Endothelial cell of umbilical vein (primary cell): ENCODE measurements at regions not wholly inside any gene's neighbourhood (a gene's known extent, or its start where the extent isn't known, plus 50 kb on each side); places are given as distances from the start of the nearest gene placed in this dataset.

Source experiments
- BruUV-seq: library from RNA; stranded (reverse); fragments of 400-500 nt; replicated peaks from 2 replicates; lab custom pipeline; 2021; lab: Mats Ljungman, UMichigan
- CTCF ChIA-PET: fragments of 300-600, 350-600 bp; sonication (Branson Sonifier 250); formaldehyde crosslinking; loops from one replicate; lab custom pipeline; 2021; ENCODE audit warnings: antibody characterized with exemption, inconsistent platforms; lab: Charles Lee
- POLR2A ChIA-PET: fragments of 300-600, 350-600 bp; sonication (Branson Sonifier 250); formaldehyde crosslinking; loops from one replicate; lab custom pipeline; 2021; ENCODE audit warnings: antibody characterized with exemption, inconsistent platforms; lab: Charles Lee
- DNase-seq: peaks from one replicate; pipeline ENCODE4 v3.0.0-alpha.2; 2011; ENCODE audit warnings: low read depth, low spot score
- FAIRE-seq: peaks from 2 replicates; lab custom pipeline; 2011; peaks lifted over from hg19 to GRCh38; lab: Jason Lieb, UNC
- H2AFZ ChIP-seq: 2 replicates; pipeline ENCODE4 v1.6.0; 2012; ENCODE audit warnings: low read depth, low read length, control low read depth, inconsistent platforms
- H3K27ac ChIP-seq: 2 replicates; pipeline ENCODE4 v1.5.1; 2011; ENCODE audit warnings: low read depth, mild to moderate bottlenecking, control low read depth, low read length, moderate library complexity; ENCODE audit not compliant: insufficient read depth
- H3K27me3 ChIP-seq, 2 experiments: 2 replicates each; pipeline versions ENCODE4 v1.6.0 to v1.6.1; 2011; ENCODE audit warnings: low read length in 2 of 2, mixed read lengths in 1 of 2; ENCODE audit not compliant: control insufficient read depth in 2 of 2, insufficient read depth in 2 of 2
- H3K36me3 ChIP-seq, 2 experiments: 2 replicates in 1 of 2; 3 replicates in 1 of 2; pipeline ENCODE4 v1.5.1; 2011; ENCODE audit warnings: low read length in 2 of 2, mild to moderate bottlenecking in 1 of 2, moderate library complexity in 1 of 2; ENCODE audit not compliant: control insufficient read depth in 2 of 2, insufficient read depth in 2 of 2; ENCODE audit errors: extremely low read depth in 1 of 2
- H3K4me1 ChIP-seq: 3 replicates; pipeline ENCODE4 v1.5.1; 2011; ENCODE audit warnings: mild to moderate bottlenecking, low read length; ENCODE audit not compliant: control insufficient read depth, insufficient read depth; ENCODE audit errors: extremely low read depth
- H3K4me2 ChIP-seq: 2 replicates; pipeline ENCODE4 v1.6.1; 2011; ENCODE audit warnings: low read length, control low read depth, mixed read lengths; ENCODE audit not compliant: insufficient read depth
- H3K4me3 ChIP-seq, 3 experiments: fragments of 200-600 bp in 1 of 3; sonication (generic), shearing (Covaris generic) in 1 of 3; replicated peaks in 1 of 3; 2 replicates each; pipeline ENCODE4 v1.5.1; 2011 to 2016; ENCODE audit warnings: control low read depth in 3 of 3, low read length in 3 of 3, mild to moderate bottlenecking in 2 of 3, inconsistent platforms in 1 of 3, low read depth in 1 of 3, moderate library complexity in 1 of 3; ENCODE audit not compliant: insufficient read depth in 1 of 3
- H3K79me2 ChIP-seq: 2 replicates; pipeline ENCODE4 v1.6.0; 2012; ENCODE audit warnings: low read length, inconsistent platforms; ENCODE audit not compliant: control insufficient read depth, insufficient read depth
- H3K9ac ChIP-seq: replicated peaks from 2 replicates; pipeline ENCODE3; 2011; ENCODE audit warnings: low read length, control low read depth; ENCODE audit not compliant: insufficient read depth; ENCODE audit errors: extremely low read depth
- H3K9me1 ChIP-seq: replicated peaks from 3 replicates; pipeline ENCODE4 v1.6.0; 2011; ENCODE audit warnings: mild to moderate bottlenecking, low read length; ENCODE audit not compliant: control insufficient read depth, insufficient read depth; ENCODE audit errors: extremely low read depth
- H3K9me3 ChIP-seq: replicated peaks from 2 replicates; pipeline ENCODE4 v1.5.1; 2012; ENCODE audit warnings: low read length, inconsistent platforms; ENCODE audit not compliant: control insufficient read depth, insufficient read depth
- H4K20me1 ChIP-seq: replicated peaks from 2 replicates; pipeline ENCODE3; 2011; ENCODE audit warnings: mild to moderate bottlenecking, low read length; ENCODE audit not compliant: control insufficient read depth, insufficient read depth; ENCODE audit errors: extremely low read depth
- EZH2 ChIP-seq: IDR thresholded peaks from 2 replicates; pipeline ENCODE4 v1.6.1; 2012; ENCODE audit warnings: borderline replicate concordance, low read depth, mild to moderate bottlenecking, moderate library complexity, low read length, inconsistent platforms; ENCODE audit not compliant: severe bottlenecking
- FOS ChIP-seq: IDR thresholded peaks from 2 replicates; pipeline ENCODE4 v1.6.1; 2011; ENCODE audit warnings: mild to moderate bottlenecking, low read length, moderate library complexity, borderline replicate concordance; ENCODE audit not compliant: insufficient read depth
- GATA2 ChIP-seq: IDR thresholded peaks from 2 replicates; pipeline ENCODE4 v1.7.0; 2011; ENCODE audit warnings: low read depth, mild to moderate bottlenecking, moderate library complexity, mixed read lengths, low read length; ENCODE audit not compliant: insufficient read length, insufficient read depth
- JUN ChIP-seq: IDR thresholded peaks from 2 replicates; pipeline ENCODE4 v1.6.1; 2011; ENCODE audit warnings: borderline replicate concordance, low read depth; ENCODE audit not compliant: insufficient read length, insufficient read depth
- MYC ChIP-seq: IDR thresholded peaks from one replicate; pipeline ENCODE4 v1.6.1; 2011; ENCODE audit warnings: mild to moderate bottlenecking, low read depth, low read length
- POLR2A ChIP-seq: IDR thresholded peaks from 2 replicates; pipeline ENCODE4 v1.6.1; 2012; ENCODE audit warnings: low read depth, mild to moderate bottlenecking, control low read depth, low read length
- POLR2AphosphoS5 ChIP-seq: IDR thresholded peaks from 2 replicates; pipeline ENCODE4 v1.6.1; 2012; ENCODE audit warnings: low read depth, mild to moderate bottlenecking, control low read depth, low read length, moderate library complexity; ENCODE audit not compliant: insufficient read depth
- dilution Hi-C: fragments of 300-500 bp; cut with MboI; formaldehyde crosslinking; loops from one replicate; pipeline ENCODE4 v1.15.0; 2019; ENCODE audit warnings: low sequenced_read_pairs; ENCODE audit not compliant: extremely low pct_ligation_motif_present
- intact Hi-C: fragments of 100-400 bp; cut with micrococcal nuclease; formaldehyde crosslinking; loops from one replicate; pipeline ENCODE4 v1.10.0; 2022
- TF ChIP-seq, protein P1 (sequence below), 2 donors: IDR thresholded peaks; 1 replicate in 1 of 2; 2 replicates in 1 of 2; pipeline ENCODE4 v1.5.1; 2011; ENCODE audit warnings: low read length in 2 of 2, mild to moderate bottlenecking in 2 of 2, moderate library complexity in 2 of 2, control low read depth in 1 of 2, inconsistent platforms in 1 of 2, low read depth in 1 of 2; ENCODE audit not compliant: insufficient read depth in 1 of 2; ENCODE audit errors: extremely low read depth in 1 of 2
- TF ChIP-seq, protein P2 (sequence below): IDR thresholded peaks from 2 replicates; pipeline ENCODE4 v1.6.1; 2011; ENCODE audit not compliant: insufficient read depth, insufficient read length

DNA sequence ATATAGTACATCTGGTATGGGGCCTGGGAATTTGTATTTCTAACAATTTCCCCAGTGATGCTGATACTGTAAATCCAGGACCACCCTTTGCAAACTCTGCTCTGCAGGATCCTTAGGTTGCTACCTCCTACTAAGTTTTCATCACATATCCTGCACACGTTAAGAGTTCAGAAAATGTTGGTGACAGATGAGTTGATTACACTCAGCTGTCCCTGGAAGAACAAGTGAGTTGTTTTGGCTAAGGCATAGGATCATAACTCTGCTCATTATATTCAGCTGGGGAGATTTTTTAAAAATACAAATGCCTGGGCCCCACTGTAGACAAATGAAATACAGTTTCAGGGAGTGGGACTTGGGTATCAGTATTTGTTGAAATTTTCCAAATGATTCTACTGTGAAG lies 274.6 kb upstream of the HABP2 start:
- H3K4me2 ChIP-seq = no peak overlapping the region
- DNase-seq (no peak), FAIRE-seq (no peak)
- H3K27me3 ChIP-seq = no peaks in the 10 kb centered on the region
- POLR2A ChIA-PET = no interaction called here
- H2AFZ ChIP-seq = no peak overlapping the region
- TF ChIP-seq EZH2 (no peak), MYC (no peak), GATA2 (no peak), FOS (no peak), POLR2A (no peak), JUN (no peak), POLR2AphosphoS5 (no peak)
- TF ChIP-seq, protein P1, sequence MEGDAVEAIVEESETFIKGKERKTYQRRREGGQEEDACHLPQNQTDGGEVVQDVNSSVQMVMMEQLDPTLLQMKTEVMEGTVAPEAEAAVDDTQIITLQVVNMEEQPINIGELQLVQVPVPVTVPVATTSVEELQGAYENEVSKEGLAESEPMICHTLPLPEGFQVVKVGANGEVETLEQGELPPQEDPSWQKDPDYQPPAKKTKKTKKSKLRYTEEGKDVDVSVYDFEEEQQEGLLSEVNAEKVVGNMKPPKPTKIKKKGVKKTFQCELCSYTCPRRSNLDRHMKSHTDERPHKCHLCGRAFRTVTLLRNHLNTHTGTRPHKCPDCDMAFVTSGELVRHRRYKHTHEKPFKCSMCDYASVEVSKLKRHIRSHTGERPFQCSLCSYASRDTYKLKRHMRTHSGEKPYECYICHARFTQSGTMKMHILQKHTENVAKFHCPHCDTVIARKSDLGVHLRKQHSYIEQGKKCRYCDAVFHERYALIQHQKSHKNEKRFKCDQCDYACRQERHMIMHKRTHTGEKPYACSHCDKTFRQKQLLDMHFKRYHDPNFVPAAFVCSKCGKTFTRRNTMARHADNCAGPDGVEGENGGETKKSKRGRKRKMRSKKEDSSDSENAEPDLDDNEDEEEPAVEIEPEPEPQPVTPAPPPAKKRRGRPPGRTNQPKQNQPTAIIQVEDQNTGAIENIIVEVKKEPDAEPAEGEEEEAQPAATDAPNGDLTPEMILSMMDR (IDR thresholded peaks at IDR 0.05; ENCODE audit: extremely low read depth in 1 of 2, insufficient read depth in 1 of 2, low read depth in 1 of 2, low read length in 2 of 2) = no peak
- TF ChIP-seq, protein P2, sequence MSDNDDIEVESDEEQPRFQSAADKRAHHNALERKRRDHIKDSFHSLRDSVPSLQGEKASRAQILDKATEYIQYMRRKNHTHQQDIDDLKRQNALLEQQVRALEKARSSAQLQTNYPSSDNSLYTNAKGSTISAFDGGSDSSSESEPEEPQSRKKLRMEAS = no peak
- CTCF ChIA-PET = no interaction called here
- H3K36me3 ChIP-seq = no peaks in the 10 kb centered on the region
- no peak overlapping the region for H3K27ac ChIP-seq
- no peaks in the 10 kb centered on the region for H4K20me1 ChIP-seq
- H3K4me1 ChIP-seq = no peaks in the 10 kb centered on the region
- dilution Hi-C loops = no loop called here
- H3K9me1 ChIP-seq = no peaks in the 10 kb centered on the region
- intact Hi-C loops = no loop called here
- H3K9ac ChIP-seq = no peak overlapping the region
- H3K4me3 ChIP-seq = no peak overlapping the region
- H3K9me3 ChIP-seq = no peaks in the 10 kb centered on the region
- H3K79me2 ChIP-seq = no peaks in the 10 kb centered on the region
- no TSS peak for BruUV-seq
